SHP77 (cell line): ENCODE measurements at regions not wholly inside any gene's neighbourhood (a gene's known extent, or its start where the extent isn't known, plus 50 kb on each side); places are given as distances from the start of the nearest gene placed in this dataset.
"Not testable (repeated sequence)": the region's sequence is repeated elsewhere in the genome, so short reads cannot be mapped to it uniquely, and the experiment has no call there.

Experiments
- DNase-seq, 2 experiments: peaks; one replicate each; lab custom pipeline; 2025; lab: John Stamatoyannopoulos, UW

DNA sequence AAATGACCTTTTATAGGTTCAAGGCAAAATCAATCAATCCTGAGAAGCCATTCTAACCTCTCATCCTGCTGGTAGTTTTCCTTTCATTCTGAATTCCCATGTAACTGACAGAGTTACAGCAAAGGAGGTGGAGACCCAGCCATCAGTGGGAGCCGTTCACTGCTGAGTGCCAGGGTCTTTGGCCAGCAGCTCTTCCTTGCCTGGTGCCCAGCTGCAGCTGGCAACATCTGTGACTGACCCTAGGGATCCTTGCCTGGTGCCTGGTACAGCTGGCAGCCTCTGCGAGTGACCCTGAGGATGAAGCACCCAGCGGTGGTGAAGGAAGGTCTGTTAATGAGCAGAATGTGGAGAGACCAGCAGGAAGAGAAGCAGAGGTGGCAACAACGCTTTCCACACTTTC is 314.6 kb downstream of the THBS2 start:
- DNase-seq = no peak

DNA sequence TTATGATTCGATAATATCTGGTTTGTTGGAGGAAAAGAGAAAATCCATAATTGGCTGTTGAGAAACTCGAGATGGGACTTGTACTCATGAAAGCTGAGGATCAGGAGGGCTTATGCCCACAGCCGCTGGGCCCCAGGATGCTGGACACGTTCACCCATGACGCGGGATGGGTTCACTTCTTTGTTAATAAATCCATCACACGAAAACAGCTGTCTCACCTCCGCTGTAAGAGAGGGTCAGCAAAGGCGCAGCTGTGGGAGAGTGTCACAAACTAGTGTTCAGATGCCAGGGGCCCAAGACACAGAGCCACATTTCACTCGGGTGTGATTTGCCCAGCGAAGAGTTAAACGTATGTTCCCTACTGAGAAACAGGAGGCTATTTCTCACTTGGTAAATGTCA is 315.1 kb downstream of the THBS2 start:
- DNase-seq = no peak

DNA sequence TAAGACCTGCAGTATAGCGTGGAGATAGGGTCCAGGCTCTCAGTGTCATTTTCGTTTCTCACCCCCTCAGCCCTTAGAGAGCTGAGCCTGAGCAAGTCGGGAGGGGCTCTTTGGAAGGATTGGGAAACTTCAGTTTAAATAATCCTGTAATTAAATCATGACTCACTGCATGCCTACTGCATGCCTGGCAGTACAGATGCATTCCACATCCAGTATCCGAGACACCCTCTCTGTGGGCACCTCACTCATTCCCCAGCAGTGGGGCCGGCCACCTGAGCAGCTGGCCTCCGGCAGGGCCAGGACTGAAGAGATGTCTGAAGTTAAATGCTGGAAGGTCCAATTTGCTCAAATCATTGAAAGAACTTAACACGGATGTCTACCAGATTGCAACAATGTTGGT is 316.6 kb downstream of the THBS2 start:
- no peak for DNase-seq

DNA sequence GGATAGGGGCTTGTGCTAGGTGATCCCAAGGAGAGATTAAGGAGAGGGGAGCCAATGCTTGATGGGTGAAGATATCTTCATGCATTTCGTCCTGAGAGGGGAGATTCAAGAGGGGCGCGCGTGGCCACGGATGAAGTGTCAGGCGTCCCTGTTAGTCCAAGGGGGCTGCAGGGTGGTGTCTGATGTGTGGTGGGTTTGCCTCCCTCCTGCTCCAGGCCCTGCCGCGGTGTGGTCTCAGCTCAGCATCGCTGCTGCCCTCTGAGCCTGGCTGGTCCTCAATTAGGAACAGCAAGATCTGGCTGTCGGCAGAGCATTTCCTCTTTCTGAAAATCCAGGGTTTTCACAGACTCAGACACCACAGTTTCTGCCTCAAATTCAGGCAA is 318.0 kb downstream of the THBS2 start:
- no peak for DNase-seq

DNA sequence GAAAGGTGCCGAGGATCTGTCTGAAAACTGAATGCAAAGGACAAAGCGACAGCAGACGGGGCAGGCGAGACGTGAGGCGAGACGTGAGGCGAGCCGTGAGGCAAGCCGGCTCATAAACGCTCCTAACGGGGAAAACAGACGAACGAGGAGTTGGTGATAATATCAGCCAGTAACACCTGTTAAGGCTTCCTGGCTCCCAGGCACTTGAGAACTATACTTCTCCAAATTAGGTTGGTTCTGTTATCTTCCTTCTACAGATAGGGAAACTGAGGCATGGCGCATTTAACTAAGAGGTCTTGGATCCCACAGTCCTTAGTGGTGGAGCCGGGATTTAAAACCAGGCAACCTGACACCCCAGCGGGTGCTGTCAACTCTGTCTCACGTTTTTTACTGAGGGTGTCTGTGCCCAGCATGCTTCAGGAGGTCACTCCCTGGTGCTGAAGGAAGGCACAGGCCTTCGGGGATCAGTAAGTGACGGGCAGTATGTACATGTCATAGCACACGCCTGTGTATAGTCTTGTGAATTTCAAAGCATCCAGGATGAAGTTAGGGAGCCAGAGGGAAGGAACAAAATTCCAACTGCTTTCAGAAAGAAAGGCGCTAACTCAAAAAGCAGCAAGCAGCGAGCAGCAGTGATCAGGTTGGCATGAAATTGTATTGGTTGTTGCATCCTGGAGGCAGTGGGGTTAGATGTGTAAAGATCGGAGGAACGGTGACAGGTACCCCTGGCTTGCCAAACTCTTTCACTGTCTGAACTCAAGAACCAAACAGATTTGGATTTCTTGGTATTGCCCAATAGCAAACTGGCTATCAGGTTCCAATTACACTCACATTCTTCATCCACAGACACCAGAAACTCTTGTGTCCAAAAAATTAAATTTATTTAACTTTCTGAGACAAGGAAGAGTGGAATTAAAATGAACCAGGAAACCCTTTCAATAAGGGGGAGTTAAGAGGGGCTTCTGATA is 318.7 kb downstream of the THBS2 start:
- no peak for DNase-seq

DNA sequence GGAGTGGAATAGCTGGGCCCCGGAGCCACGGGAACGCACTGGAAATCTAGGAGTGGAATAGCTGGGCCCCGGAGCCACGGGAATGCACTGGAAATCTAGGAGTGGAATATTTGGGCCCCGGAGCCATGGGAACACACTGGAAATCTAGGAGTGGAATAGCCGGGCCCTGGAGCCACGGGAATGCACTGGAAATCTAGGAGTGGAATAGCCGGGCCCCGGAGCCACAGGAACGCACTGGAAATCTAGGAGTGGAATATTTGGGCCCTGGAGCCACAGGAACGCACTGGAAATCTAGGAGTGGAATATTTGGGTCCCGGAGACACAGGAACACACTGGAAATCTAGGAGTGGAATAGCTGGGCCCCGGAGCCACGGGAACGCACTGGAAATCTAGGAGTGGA is 321.5 kb downstream of the THBS2 start:
- not testable (repeated sequence) for DNase-seq

DNA sequence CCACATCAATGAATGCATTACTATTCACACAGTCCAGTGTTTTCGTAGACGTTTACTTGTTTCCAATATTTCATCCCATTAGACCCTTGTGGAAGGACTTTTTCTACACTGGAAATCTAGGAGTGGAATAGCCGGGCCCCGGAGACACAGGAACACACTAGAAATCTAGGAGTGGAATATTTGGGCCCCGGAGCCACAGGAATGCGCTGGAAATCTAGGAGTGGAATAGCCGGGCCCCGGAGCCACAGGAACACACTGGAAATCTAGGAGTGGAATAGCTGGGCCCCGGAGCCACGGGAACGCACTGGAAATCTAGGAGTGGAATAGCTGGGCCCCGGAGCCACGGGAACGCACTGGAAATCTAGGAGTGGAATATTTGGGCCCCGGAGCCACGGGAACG is 322.6 kb downstream of the THBS2 start:
- not testable (repeated sequence) for DNase-seq

DNA sequence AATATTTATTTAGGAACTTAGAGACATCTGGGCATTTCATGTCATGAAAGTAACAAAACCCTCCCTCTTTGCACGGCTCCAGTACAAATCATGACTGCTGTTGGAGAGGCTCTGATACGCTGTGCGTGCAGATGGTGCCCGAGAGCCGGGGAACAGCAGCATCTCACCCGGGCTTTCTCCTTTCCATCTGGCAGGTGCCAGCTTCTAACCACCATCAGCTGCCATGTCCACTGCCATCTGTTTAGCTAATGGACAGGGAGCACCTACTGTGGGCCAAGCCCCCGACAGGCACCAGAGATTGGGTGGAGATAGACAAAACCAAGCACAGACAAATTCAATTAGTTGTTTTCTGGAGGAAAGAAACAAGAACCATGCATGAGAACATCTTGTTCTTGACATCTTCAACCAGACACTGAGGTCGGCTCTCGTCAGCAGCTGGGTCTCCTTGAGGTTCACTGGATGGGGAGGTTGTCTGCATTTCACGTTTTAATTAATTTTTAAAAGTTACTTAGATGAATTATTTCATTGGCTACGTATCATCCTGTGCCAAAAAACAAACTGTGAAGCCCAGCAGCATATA is 323.7 kb downstream of the THBS2 start:
- DNase-seq = no peak

DNA sequence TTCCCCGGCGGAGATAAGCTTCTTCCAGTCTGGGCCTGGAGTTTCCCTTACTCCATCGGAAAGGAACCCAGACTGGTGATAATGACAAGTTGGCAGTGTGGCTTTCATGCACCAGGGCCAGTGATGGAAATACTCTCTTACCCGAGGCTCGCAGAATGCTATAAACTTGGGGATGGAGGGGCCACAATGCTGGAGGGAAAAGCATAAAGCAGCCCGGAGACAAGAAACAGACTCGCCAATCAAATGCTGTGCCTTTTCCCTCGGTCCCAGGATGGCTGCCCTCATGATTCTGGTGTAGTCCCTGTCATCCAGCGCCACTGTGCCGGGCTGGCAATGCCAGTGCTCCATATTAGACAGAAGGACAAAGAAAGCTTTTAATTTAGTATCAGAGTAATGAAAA is 325.6 kb downstream of the THBS2 start:
- DNase-seq = no peak

DNA sequence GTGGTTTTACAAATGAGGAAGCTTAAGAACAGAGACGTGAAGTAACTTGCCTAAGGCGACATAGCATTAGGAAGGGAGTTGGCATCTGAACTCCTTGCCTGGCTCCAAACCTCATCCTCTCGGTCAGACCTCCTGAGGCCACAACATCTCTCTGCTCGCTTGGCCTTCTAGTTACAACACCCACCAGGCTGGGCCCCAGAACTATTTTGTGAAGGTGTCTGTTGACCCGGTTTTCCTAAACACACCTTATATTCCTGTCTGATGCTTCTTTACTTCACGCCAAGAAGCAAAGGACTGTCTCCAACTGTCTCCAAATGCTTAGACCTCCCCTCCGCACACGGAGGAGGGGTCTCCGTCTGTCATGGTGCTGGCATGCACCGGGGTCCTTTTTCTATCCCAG is 326.6 kb downstream of the THBS2 start:
- DNase-seq = no peak

DNA sequence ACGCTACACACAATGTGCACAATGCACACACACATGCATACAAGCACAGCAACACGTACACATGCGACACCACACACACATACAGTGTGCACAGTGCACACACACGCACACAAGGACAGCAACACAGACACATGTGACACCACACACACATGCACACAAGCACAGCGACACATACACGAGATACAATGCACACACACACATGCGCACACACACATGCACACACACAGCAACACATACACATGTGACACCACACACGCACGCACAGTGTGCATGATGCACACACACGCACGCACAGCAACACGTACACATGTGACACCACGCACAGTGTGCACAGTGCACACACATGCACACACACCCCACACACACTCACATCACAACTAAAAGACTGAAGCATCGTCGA is 327.3 kb downstream of the THBS2 start:
- no peak for DNase-seq

DNA sequence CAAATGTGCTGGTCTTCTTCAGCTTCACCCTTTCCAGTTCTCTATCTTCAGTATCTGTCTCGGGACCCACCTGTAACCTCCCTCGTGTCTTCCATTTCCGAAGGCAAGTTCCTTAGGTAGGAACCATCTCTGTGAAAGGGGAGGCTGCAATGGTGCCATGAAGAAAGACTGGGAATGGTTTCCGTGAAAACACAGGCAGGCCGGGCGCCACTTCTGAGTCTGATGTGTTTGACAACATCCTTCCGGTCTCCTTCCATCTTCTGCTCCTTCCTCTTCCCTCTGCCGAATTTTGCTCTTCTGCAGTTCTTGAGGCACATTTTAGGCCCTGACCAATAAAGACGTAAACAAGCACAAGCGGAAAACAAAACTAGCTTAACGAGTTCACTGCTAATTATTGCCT is 328.0 kb downstream of the THBS2 start:
- no peak for DNase-seq

DNA sequence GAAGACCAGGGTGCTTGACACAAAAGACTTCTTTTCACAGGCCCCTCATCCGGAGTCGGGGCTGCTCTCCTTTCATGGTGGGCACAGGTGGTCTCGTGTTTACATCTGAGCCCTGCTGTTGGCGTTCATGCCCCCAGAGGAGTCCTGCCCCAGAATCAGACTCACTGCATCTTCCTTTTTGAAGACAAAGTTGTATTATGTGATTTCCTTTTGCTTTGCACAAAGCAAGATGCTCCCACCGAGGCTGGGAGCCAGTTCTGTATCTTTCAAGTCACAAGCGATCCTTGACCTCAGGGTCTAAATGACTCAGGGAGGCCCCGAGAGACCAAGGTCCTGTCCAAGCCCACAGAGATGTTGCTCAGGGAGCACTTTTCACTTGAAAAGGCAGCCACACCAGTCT is 330.5 kb downstream of the THBS2 start:
- no peak for DNase-seq

DNA sequence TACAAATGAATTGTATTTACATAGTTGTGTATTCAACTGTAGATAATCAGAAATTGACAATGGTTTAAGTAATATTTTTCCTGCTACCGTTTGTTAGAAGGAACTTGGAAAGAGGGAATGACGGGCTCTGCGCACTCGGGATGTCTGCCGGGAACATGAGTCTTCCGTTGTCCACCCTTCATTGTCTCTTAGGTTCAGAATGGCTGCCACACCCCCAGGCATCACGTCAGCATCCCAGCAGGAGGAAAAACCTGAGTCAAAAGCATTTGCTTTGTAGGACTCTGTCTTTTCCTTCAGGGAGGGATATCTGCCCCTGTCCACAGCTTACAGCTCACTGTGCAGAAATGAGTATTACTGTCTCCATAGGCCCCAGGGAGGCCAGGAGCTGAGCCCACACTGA is 331.2 kb downstream of the THBS2 start:
- DNase-seq = no peak

DNA sequence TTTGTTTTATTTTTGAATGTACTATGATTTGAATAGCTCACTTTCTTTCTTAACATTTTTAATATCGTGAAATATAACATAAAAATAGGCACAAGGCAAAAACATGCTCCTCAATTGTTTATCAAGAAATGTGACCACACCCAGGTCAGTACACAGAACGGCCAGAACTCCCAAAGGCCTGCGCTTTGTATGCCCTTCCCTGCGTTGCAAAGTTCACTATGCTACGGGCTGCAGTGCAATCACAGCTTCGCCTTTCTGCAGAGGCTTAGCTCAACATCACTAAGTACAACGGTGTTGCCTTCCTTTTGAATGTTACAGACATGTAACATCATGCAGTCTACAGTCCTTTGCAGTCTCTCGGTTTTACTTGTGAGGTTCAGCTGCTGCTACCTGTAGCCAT is 333.4 kb downstream of the THBS2 start:
- no peak for DNase-seq

DNA sequence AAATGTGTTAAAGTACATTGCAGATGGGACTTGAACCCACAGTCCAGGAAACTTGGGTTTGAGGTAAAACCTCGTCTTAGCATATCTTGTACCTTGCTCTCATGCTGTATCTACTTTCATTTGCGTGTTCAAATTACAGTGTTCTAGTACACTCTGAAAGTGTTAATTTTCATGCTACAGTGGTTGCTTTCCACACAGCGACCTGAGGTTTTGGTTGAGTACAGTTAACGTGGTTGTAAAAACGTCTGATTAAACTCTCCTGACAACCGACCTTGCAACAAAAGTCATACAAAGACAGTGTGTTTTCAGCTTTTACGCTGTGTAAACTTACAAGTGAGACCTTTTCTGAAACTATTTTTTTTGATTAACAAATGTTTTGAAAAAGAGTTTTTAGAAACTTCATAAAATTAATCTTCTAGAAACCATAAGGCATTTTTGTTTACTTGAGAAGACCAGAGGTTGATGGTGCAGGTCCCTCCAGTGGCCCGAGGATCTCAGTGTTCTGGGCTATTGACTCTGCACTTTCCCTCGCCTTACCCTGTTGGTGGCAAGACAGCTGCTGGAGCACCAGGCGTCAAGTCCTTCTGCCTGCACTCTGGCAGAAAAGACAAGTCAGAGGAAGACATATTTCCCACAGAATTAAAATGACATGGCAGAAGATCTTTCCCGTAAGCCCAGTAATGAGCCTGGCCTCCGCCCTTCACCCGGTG is 334.0 kb downstream of the THBS2 start:
- DNase-seq = no peak

DNA sequence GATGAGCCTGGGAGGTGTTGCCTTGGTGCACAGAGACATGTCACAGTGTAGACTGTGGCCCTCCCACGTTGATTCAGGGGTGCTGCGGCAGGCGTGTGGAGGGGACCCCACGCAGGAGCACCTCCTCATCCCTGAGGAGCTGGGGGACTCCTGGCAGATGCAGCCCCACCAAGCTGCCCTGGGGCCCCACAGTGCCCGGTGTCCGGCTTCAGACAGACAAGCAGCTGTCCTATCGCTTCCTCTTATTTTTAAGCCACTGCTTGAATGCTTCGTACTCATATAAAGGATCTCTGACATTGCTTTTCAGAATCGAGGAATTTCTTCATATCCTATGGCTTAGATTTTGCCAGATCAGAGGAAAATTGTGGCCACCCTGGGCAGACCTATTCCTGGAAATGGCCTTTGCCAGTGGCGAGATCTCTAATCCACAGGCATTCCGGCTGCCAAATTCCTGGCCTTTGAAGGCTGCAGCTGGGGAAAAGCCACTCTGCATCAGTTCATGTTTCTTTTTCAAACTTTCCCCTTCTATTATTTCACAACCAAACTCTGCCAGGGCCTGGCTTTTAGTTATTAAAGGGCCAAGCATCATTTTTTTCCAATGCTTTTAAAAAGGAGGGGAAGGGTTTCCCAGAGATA is 337.0 kb downstream of the THBS2 start:
- DNase-seq = no peak

DNA sequence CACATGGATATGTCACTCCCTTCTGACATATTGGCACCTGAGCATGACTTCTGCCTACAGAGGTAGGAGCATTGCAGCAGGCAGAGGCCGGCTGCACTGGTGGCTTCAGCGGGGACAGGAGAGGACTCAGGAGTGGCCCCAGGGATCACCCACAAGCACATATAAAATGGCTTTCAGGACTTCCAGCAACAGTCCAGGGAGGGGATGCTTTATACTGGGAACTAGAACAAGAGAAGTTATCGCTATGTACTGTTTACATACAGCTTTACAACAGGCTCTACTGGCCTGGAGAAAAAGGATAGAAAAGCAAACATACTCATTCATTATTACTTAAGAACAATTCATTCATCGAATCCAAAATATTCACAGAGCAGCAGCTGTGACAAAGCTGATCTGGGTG is 337.8 kb downstream of the THBS2 start:
- DNase-seq = no peak

DNA sequence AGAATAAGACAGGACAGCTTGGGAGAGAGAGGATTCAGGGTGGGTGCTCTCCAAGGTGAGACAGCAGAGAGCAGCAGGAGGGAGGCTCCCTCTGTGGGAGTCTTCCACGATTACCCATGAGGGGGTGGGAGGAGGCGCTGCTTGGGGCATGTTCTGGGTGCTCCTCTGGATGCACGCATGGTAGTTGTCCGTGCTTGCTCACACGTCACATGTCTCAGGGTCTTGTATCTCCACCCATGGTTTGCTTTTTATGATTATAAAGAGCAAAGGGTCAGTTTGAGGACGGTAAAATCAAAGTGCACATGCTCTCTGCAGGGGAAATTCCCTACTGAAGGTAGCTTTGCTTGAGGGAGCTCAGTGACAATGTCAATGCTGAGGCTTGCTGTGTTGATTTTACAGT is 338.4 kb downstream of the THBS2 start:
- no peak for DNase-seq

DNA sequence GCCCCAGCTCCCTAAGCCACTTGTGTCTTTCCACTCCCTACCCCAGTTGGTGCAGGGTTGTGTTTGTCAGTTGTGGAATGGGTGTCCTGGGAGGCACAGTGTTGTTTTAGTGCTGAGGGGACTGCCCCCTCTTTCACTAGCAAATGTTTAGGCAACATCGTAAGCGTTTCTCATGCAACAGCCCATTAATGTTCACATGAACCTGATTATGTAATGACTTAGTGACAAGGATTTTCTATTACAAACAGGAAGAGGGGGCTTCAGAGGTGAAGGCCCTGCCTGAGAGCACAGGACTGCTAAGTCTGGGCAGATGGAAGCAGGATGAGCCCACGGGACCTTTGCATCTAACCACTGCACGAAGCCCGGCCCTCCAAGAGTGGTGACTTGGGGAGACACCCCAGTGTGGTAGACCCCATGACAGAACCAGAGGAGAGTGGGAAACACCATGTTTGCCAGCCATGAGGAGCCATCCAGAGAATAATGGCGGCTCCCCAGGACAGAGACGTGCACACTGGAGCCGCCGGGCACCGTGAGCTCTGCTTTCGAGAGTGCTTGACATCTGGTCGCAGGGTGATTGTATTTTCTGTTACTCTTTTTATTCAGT is 339.7 kb downstream of the THBS2 start:
- no peak for DNase-seq

DNA sequence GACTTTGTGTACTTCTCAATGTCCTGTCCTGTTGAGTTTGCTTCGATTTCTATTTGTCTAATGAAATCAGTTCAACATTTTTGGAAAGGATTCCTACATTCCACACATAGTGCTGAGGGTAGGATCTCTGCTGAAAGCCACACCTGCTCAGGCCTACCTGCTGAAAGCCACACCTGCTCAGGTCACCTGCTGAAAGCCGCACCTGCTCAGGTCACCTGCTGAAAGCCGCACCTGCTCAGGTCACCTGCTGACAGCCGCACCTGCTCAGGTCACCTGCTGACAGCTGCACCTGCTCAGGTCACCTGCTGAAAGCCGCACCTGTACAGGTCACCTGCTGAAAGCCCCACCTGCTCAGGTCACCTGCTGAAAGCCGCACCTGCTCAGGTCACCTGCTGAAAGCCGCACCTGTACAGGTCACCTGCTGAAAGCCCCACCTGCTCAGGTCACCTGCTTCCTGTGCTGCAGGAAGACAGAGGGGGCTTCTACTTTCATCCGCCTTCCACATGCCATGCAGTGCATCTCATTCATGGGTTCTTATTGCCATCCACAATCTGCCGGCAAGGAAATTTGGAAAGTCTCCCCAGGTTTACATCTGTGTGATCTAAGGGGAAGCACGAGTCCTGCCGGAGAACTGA is 340.3 kb downstream of the THBS2 start:
- not testable (repeated sequence) for DNase-seq

DNA sequence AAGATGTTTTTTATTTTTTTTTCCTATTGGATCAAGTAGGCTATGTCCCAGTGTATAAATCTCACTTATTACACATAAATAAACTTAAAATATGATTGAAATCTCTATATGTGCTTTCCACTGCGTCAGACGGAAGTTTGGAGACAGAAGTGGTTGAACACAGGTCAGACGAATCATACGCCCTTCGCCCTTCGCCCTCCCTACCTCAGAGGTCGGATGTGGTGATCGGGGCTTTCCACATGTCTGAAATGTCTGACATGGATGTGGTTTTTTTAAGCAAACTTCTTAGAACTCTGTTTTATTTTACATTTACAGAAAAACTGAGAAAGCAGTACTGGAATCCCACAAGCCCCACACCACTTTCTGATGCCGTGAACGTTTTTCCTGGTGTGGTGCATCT is 344.4 kb downstream of the THBS2 start:
- DNase-seq = no peak
